GM23248 (cell line): ENCODE measurements at regions not wholly inside any gene's neighbourhood (a gene's known extent, or its start where the extent isn't known, plus 50 kb on each side); places are given as distances from the start of the nearest gene placed in this dataset.

ENCODE experiments used
- EZH2 ChIP-seq: fragments of 200-600 bp; sonication (generic); IDR thresholded peaks from 2 replicates; pipeline ENCODE4 v1.6.1; 2018; ENCODE audit warnings: antibody characterized with exemption, mild to moderate bottlenecking; ENCODE audit not compliant: insufficient read depth, poor library complexity, severe bottlenecking
- EZH2phosphoT487 ChIP-seq: fragments of 200-600 bp; sonication (generic); IDR thresholded peaks from 2 replicates; pipeline ENCODE4 v1.6.1; 2018; ENCODE audit warnings: antibody characterized with exemption, moderate library complexity, mild to moderate bottlenecking, low read depth; ENCODE audit not compliant: insufficient read depth

DNA sequence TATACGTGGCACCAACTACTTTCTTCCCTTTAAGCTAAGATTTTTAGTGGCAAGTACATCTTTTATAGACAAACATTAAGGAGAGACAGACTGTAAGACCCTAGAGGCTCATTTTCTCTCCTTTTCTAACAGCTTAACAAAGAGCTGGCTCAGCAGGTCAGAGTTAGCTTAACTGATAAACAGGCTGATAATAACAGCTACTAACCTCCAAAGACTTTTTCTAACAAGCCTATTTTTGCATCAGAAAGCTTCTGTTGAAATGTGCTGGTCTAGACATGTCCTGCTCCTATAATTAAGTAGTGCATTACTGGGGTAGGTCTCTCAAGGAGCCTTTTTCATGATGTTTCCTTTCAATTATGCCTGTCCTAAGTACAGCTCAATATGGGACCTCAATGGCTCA lies 238.2 kb upstream of the FAM3C start:
- TF ChIP-seq EZH2phosphoT487 (no peak), EZH2 (no peak)
